ENCODE measurements at regions not wholly inside any gene's neighbourhood (a gene's known extent, or its start where the extent isn't known, plus 50 kb on each side); places are given as distances from the start of the nearest gene placed in this dataset.

DNA sequence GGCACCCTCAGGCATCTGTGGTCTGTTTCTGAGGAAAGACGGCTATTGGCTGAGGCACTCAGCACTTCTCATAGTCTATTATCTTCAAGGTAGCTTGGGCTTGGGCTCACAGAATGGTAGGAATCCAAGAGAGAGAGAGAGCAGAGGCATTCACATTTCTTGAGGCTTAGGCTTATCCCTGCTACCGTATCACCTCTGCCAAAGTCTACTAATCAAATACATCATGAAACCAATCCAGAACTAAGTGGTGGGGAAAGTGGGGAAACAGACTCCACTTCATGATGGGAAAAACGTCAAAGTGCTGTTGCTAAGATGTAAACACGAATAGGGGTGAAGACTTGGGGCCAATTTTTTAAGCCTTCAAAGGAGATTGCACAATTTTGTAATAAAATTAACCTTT, 271.1 kb upstream of the SEMA3D start:
- TF ChIP-seq POLR2A (IDR thresholded peaks at IDR 0.05) (no peak), POLR2AphosphoS5 (IDR thresholded peaks at IDR 0.05) (no peak)
- TF ChIP-seq, protein P1, sequence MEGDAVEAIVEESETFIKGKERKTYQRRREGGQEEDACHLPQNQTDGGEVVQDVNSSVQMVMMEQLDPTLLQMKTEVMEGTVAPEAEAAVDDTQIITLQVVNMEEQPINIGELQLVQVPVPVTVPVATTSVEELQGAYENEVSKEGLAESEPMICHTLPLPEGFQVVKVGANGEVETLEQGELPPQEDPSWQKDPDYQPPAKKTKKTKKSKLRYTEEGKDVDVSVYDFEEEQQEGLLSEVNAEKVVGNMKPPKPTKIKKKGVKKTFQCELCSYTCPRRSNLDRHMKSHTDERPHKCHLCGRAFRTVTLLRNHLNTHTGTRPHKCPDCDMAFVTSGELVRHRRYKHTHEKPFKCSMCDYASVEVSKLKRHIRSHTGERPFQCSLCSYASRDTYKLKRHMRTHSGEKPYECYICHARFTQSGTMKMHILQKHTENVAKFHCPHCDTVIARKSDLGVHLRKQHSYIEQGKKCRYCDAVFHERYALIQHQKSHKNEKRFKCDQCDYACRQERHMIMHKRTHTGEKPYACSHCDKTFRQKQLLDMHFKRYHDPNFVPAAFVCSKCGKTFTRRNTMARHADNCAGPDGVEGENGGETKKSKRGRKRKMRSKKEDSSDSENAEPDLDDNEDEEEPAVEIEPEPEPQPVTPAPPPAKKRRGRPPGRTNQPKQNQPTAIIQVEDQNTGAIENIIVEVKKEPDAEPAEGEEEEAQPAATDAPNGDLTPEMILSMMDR (IDR thresholded peaks at IDR 0.05) = no peak
- intact Hi-C loops (cut with DNase I; ENCODE audit: low total_unique reads) = no loop called here
- Histone ChIP-seq H3K4me3 (no peak overlapping the region), H3K4me1 (no peaks in the 10 kb centered on the region), H3K27ac (no peak overlapping the region), H3K36me3 (no peaks in the 10 kb centered on the region), H3K27me3 (no peaks in the 10 kb centered on the region), H3K9me3 (no peaks in the 10 kb centered on the region)
- no peak for DNase-seq (ENCODE audit: low spot score in 2 of 2)

DNA sequence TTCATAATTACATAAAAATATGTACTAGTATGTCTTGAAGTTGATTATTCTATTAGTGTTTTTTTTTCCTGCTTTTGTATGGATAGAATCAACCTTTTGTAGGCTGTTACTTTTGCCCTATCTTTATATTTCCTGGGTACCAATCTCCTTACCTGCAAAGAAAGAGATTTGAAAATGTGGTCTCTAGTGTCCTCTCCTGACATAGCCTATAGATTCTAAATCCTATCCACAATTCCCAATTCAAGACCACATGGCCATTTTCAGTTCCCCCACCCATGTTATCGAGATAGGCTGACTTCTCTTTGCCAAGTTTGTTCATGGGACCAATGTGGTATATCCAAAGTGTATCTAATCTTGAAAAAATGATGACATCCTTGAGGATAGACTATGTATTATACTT, 269.4 kb upstream of the SEMA3D start:
- Histone ChIP-seq H3K4me1 (no peaks in the 10 kb centered on the region), H3K4me3 (no peak overlapping the region), H3K27me3 (no peaks in the 10 kb centered on the region), H3K27ac (no peak overlapping the region), H3K36me3 (no peaks in the 10 kb centered on the region), H3K9me3 (no peaks in the 10 kb centered on the region)
- intact Hi-C loops (cut with DNase I; ENCODE audit: low total_unique reads) = no loop called here
- DNase-seq (ENCODE audit: low spot score in 2 of 2) = no peak
- TF ChIP-seq POLR2A (IDR thresholded peaks at IDR 0.05) (no peak), POLR2AphosphoS5 (IDR thresholded peaks at IDR 0.05) (no peak)
- TF ChIP-seq, protein P1 (IDR thresholded peaks at IDR 0.05) = no peak

DNA sequence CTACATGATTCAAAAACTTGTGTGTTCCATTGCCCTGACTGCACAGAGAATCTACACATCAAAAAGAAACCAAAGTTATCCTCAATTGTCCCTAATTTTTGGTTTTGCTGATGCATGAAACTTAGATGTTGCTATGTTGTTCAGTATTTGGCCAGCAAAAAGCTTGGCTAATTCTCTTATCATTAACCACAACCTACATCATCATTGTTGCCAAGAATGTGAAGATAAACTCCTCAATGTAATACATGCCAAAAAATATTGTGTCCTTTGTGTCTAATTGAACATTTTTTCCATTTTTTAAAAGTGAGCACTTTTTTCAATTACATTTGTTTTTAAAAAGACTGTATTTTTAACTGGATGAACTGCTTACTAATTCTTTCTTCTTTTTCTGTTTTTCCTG, 268.0 kb upstream of the SEMA3D start:
- intact Hi-C loops (cut with DNase I; ENCODE audit: low total_unique reads) = no loop called here
- TF ChIP-seq, protein P1 (IDR thresholded peaks at IDR 0.05) = no peak
- no peak for TF ChIP-seq POLR2A (IDR thresholded peaks at IDR 0.05)
- no peak for TF ChIP-seq POLR2AphosphoS5 (IDR thresholded peaks at IDR 0.05)
- H3K9me3 ChIP-seq = no peaks in the 10 kb centered on the region
- DNase-seq (ENCODE audit: low spot score in 2 of 2) = no peak
- H3K27ac ChIP-seq = no peak overlapping the region
- no peaks in the 10 kb centered on the region for H3K4me1 ChIP-seq
- H3K27me3 ChIP-seq = no peaks in the 10 kb centered on the region
- H3K4me3 ChIP-seq = no peak overlapping the region
- H3K36me3 ChIP-seq = no peaks in the 10 kb centered on the region

DNA sequence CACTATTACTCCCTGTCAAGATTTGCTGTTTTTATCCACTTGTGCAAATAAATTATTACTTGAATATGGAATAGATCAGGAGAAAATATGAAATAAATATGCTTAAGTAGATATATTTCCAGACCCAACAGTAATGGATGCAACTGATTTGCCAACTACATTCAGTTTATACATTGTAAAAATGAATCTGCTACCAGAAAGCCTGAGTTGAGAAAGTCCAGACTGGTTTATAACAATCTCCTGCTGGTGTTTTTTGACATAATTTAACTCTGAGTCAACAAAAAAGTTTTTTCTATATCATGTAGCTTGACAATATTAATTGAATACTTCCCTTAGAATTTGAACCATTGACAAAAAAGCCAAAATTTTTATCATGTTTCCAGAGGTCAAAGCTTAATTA, 265.8 kb upstream of the SEMA3D start:
- TF ChIP-seq, protein P1 (IDR thresholded peaks at IDR 0.05) = no peak
- TF ChIP-seq POLR2AphosphoS5 (IDR thresholded peaks at IDR 0.05) (no peak), POLR2A (IDR thresholded peaks at IDR 0.05) (no peak)
- Histone ChIP-seq H3K36me3 (no peaks in the 10 kb centered on the region), H3K9me3 (no peaks in the 10 kb centered on the region), H3K4me1 (no peaks in the 10 kb centered on the region), H3K27me3 (no peaks in the 10 kb centered on the region), H3K27ac (no peak overlapping the region), H3K4me3 (no peak overlapping the region)
- no peak for DNase-seq (ENCODE audit: low spot score in 2 of 2)
- intact Hi-C loops (cut with DNase I; ENCODE audit: low total_unique reads) = no loop called here

DNA sequence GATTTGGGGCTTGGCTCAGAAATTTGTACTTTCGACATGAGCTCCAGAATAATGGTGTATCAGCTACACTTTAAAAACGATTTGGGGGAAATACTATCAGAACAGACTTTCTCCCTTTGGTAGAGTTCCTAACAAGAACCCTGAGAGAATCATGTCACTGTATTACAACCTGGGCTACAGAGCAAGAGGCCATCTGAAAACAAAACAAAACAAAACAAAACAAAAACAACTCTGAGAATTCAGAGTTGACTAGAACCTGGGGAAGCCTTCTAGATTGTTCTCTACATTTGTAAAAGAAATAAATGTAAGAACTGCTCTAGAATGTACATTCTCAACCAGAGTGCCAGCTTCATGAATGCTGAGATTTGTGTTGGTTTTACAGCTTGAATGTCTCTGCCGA, 262.6 kb upstream of the SEMA3D start:
- Histone ChIP-seq H3K4me1 (no peaks in the 10 kb centered on the region), H3K27ac (no peak overlapping the region), H3K4me3 (no peak overlapping the region), H3K9me3 (no peaks in the 10 kb centered on the region), H3K27me3 (no peaks in the 10 kb centered on the region), H3K36me3 (no peaks in the 10 kb centered on the region)
- no peak for TF ChIP-seq POLR2A (IDR thresholded peaks at IDR 0.05)
- TF ChIP-seq POLR2AphosphoS5 (IDR thresholded peaks at IDR 0.05) = no peak
- TF ChIP-seq, protein P1 (IDR thresholded peaks at IDR 0.05) = no peak
- intact Hi-C loops (cut with DNase I; ENCODE audit: low total_unique reads) = no loop called here
- no peak for DNase-seq (ENCODE audit: low spot score in 2 of 2)

All from breast epithelium (tissue), 4 donors.